CMK (cell line): ENCODE measurements at regions not wholly inside any gene's neighbourhood (a gene's known extent, or its start where the extent isn't known, plus 50 kb on each side); places are given as distances from the start of the nearest gene placed in this dataset.
"Not testable (repeated sequence)": the region's sequence is repeated elsewhere in the genome, so short reads cannot be mapped to it uniquely, and the experiment has no call there.

Source experiments
- DNase-seq: peaks from one replicate; pipeline ENCODE4 v3.0.0-alpha.2; 2010; ENCODE audit warnings: low read depth

GRCh38 chr9:75780185-75780584 is 110.3 kb upstream of the PCSK5 start:
- DNase-seq, result no peak

GRCh38 chr9:75788006-75788634 is 102.4 kb upstream of the PCSK5 start:
- DNase-seq, result no peak

DNA sequence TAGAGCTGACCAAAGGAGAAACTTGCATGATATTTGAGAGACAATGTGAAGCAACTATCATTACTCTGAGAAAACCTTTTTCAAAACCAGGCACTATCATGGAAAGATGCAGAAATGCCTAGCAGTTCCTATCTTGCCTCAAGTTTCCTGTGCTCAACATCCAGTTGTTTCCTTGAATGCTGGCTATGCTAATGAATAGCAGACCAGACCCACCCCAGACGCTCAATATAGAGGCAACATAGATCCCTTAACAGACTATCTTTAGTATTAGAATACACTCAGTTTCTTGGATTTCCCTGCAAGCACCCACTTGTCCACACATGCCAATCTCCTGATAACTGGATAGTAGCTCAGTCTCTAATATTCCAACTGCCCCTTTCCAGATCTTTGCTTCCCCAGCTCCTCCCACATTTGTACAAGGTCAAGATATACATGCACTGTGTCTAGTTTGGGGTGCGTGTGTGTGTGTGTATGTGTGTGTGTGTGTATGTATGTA is 93.3 kb upstream of the PCSK5 start:
- DNase-seq, result no peak

DNA sequence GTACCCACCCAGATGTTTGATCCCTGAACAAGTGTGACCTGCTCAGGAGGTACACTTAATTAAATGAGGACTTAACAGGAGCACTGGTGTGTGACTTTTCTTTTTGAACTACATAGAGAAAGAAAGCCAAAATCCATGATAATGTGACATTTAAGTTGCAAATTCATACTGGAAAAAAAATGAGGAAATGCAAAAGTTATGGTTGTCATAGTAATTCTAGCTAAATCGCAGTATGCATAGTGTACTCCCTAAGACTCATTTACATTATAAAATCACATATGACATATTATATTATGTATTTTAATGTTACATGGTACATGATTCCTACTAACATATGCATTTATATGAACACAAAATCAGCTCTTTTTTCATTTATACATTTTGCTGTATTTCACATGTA is 92.0 kb upstream of the PCSK5 start:
- no peak for DNase-seq

DNA sequence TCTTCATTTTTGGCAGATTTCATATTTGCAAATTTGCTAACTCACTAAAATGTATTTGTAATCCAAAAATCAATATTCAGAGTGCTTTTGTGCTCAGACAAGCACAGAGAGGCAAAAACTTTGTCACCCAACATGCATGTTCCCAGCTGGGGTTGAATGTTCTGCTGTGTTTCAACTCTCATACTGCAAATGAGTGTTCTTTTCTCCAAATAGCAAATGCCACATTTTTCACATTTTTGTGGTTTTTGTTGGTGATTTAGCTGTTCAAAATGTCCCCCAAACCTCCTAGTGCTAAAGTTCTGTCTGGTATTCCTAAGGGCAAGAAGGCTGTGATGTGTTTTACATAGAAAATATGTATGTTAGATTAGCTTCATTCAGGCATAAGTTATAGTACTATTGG is 87.3 kb upstream of the PCSK5 start:
- DNase-seq, result no peak

- DNase-seq, result no peak
These were observed 80.4 kb upstream of the PCSK5 start for GRCh38 chr9:75810063-75810462.

GRCh38 chr9:75811692-75812091 is 78.8 kb upstream of the PCSK5 start:
- no peak for DNase-seq

- DNase-seq, result no peak
These were observed 78.3 kb upstream of the PCSK5 start for GRCh38 chr9:75812141-75812540.

DNA sequence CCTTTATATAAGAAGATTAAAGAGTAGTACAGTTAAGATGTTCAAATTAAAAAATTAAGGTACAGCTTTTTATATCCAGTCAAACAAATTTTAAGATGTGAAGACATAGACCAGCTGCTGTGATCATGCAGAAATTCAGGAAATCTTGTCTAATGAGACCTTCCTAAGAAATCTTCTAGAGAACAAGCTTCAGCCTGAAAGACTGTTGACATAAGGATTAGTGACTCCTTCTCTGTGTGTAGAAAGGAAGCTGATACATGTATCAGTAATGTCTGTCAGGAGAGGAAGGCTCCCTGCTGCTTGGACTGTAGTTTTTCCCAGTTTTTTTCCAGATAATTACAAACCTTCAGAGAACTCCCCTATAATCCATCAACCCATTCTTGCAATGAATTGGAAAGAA is 75.8 kb upstream of the PCSK5 start:
- no peak for DNase-seq

- DNase-seq, result not testable (repeated sequence)
These were observed 69.9 kb upstream of the PCSK5 start for GRCh38 chr9:75820471-75821115.

DNA sequence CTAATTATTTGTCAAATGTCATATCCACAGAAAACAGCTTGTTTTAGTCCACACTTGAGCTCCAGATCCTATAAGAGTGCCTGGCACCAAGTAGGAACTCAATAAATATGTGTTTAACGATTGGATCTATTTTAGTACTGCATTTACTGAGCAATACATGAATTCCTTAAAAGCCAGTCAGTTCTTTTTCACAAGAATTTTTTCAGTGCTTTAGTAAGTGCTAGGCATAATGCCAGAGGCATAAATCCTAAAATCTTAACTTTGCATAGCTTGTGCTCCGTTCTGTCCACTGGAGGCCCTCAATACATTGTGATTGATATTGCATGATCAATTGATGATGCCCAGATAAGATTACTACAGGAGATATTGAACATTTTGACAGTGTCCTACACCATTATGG is 67.3 kb upstream of the PCSK5 start:
- no peak for DNase-seq

DNA sequence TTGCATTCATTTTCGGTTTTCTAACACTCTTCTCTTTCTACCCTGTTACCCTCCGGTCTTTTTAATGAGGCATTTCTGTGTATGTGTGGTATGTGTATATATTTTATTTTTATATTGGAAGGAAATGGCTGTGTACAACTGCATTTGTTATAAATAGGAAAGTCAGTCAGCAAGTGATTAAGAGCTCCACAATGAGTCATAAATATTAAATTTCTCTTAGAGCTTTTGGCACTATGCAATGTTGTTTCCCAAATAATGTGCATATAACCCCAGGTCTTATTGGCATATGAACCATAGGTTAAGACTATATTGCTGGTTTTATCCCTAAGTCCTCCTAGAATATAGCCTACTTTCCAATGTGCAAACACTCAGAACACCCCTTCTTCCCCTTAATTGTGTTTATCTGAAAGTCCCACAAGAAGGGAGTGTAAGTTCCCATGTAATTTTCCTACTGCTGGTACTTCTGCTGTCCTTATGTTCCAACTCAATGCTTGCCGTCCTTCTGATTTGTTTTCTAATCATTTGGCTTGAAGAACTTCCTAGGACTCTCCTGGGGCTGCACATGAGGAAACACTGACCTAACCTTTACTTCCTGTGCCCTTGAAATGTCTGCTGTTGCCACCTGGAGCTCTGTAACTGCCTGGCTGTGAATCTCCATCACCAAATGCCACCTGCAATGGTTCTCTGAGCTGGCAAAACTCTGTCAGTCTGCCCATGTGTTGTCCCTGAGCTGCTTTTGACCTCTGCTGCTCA is 65.5 kb upstream of the PCSK5 start:
- no peak for DNase-seq

DNA sequence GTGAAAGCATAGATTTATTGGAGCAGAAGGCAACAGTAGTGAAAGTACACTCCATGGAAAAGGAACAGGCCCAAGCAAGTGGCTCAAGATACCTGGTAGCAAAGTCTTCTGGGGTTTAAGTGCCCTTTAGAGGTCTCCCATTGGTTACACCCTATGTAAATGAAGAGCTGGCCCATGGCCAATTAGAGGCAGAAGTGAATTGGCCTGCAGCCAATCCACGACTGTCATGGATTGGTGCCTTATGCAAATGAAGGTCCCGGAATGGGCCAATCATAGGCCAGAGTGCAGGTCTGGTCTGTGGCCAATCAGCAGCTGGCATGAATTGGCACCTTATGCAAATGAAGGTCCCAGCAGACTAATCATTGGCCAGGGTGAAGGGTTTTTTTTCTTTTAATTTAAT is 64.2 kb upstream of the PCSK5 start:
- DNase-seq, result no peak

DNA sequence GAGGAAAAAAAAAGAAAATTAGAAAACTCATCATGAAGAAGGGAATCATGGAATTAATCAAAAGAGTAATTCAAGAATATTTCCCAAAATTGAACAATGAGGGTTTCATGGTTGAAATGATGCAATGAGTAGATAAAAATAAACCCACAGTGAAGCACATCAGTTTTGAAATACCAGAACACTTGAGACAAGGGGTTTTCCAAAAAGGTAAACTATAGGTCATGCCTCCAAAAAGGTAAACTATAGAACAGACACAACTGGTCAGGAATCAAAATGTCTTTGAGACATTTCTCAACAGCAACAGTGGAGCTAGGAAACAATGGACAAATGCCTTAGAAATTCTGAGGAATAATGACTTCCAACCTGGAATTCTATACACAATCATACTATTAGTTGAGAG is 60.2 kb upstream of the PCSK5 start:
- no peak for DNase-seq

DNA sequence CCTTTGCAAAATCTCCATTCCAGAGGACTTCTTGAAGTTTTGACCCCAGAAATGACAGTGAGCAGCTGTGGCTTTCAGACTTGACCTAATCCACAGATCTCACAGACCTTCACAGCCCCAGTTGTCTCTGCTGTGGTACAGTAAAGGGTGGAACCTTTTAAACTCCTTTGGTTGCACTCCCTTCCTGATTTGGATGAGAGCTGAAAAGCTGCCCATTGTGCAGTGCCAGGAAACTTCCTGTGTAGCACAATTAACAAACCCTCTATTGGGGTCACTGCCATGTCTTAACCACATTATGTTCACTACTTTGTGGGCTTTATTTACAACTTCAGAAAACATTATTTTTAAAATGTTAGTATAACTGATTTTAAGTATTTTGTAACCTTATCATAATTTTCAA is 56.7 kb upstream of the PCSK5 start:
- no peak for DNase-seq

DNA sequence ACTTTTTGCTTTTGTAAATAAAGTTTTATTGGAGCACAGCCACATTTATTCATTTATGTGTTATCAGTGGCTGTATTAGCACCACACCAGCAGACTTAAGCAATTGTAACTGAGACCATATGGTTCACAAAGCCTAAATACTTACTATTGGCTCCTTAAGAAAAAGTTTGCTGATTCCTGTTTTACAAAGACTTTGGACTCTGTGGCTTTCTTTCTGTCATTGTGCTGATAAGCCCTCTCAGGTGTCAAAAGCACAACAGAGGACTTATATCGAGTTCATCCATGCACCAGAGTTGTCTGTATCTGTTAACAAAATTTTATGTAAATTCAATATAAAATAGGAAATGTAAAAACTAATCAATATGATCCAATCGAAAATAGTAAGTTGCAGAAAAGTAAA is 55.6 kb upstream of the PCSK5 start:
- no peak for DNase-seq
